Activated CD4-positive, alpha-beta T cell treated with anti-CD3 and anti-CD28 coated beads, Interleukin-2, Interleukin-4, amounts not matched to agents 100 ng/mL and 50 ng/mL, durations not matched to agents 16 hours and 8 hours (primary cell): ENCODE measurements at regions not wholly inside any gene's neighbourhood (a gene's known extent, or its start where the extent isn't known, plus 50 kb on each side); places are given as distances from the start of the nearest gene placed in this dataset.
"Not testable (repeated sequence)": the region's sequence is repeated elsewhere in the genome, so short reads cannot be mapped to it uniquely, and the experiment has no call there.

ENCODE experiments used
- DNase-seq: peaks from one replicate; pipeline ENCODE4 v3.0.0-alpha.2; 2020; ENCODE audit warnings: low spot score

- no peak for DNase-seq
Measured at GRCh38 chrX:12052109-12052508, 86.2 kb upstream of the FRMPD4 start.

- DNase-seq: no peak
Measured at GRCh38 chrX:12058087-12058486, 80.2 kb upstream of the FRMPD4 start.

GRCh38 chrX:12060489-12061260, 77.6 kb upstream of the FRMPD4 start:
- no peak for DNase-seq

- no peak for DNase-seq
Measured at GRCh38 chrX:12065251-12065650, 73.0 kb upstream of the FRMPD4 start.

- DNase-seq: no peak
Measured at GRCh38 chrX:12076046-12076445, 62.2 kb upstream of the FRMPD4 start.

GRCh38 chrX:12080265-12080664, 58.0 kb upstream of the FRMPD4 start:
- peak; percentile 11 for DNase-seq

DNA sequence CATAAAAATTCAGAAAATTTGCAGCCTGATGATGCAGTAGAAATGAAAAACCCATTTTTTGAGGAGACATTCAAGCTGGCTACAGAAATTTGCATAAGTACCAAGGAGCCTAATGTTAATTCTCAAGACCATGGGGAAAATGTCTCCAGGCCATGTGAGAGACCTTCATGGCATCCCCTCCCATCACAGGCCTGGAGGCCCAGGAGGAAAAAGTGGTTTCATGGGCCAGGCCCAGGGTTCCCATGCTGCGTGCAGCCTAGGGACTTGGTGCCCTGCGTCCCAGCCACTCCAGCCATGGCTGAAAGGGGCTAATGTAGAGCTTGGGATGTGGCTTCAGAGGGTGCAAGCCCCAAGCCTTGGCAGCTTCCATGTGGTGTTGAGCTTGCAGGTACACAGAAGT, 55.3 kb upstream of the FRMPD4 start:
- DNase-seq: not testable (repeated sequence)
